ENCODE measurements at regions not wholly inside any gene's neighbourhood (a gene's known extent, or its start where the extent isn't known, plus 50 kb on each side); places are given as distances from the start of the nearest gene placed in this dataset.

DNA sequence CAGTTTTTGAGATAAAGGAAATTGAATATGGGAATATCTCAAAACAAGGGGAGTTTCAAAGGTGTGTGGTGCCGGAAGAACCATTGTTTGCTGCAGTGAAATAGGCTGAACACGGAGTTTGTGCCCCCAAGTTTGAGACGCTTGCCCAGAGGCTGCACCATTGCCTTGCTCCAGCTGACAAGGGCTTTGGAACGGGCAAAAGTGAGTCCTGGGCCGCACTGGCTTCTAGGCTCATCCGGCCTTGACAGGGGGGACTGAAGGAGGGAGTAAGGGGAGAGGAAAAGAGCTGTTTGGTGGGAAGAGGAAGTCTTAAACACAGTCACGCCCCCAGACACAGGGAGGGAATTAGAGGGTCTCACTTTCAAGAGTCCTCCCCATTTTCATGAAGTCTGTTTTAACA lies 269.9 kb downstream of the FAM43A start:
- H3K4me3 ChIP-seq, result no peak overlapping the region
- DNase-seq (ENCODE audit: low read depth in 1 of 2, low spot score in 1 of 2) (no peak), ATAC-seq (no peak), FAIRE-seq (no peak)
- 54% methylated on average over 7 of the region's 7 CpGs for WGBS (ENCODE audit: missing lambda C conversion rate)
- POLR2A ChIA-PET, result no interaction called here
- CTCF ChIA-PET, result interaction anchor here (1.0 kb wide), 1 partner anchor 273 kb away, joined by 4 read pairs; no protein-coding TSS in a partner anchor
- no peaks in the 10 kb centered on the region for H3K4me1 ChIP-seq
- no peaks in the 10 kb centered on the region for H3K9me3 ChIP-seq
- no peak for TF ChIP-seq RARB (CRISPR knock-in tag; IDR thresholded peaks at IDR 0.05)
- no peak for TF ChIP-seq NFE2L2 (conservative IDR thresholded peaks at IDR 0.05; ENCODE audit: low read length)
- H3K27ac ChIP-seq, result no peak overlapping the region
- no peak overlapping the region for H3K4me2 ChIP-seq

DNA sequence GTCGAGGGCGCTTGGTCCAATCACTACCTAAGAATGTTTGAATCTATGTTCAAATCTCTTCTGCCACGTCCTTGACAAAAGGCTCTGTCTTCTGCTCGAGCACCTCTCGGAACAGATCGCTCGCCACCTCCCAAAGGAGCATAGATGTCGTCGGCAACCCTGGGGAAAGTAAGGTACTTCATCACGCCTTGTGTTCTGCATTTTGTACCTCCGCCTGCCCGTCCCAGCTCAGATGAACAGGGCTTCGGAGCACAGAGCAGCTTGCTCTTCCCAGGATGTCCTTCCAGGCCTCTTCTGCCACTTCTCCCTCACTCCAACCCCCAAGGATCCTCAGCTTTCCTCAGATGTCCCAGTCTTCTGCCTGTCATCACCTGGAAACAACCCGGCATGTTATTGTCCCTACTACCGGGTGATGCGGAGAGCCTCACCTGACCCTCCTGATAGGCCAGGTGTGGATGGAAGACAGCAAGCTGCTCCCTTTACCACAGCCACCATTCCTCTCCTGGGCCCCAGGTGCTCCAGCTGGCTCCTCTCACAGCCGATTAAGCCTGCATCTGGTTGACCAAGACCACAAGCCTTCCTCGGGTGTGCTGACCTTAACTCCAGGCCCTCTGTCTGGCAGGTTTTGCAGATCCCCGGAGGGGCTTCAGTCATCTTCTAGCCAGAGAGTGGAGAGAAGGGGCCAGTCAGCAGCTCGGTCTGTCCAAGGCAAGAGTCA lies 270.5 kb downstream of the FAM43A start:
- Histone ChIP-seq H3K9me3 (no peaks in the 10 kb centered on the region), H3K4me1 (no peaks in the 10 kb centered on the region), H3K4me2 (no peak overlapping the region), H3K4me3 (no peak overlapping the region), H3K27ac (no peak overlapping the region)
- TF ChIP-seq PHF8 (IDR thresholded peaks at IDR 0.05; ENCODE audit: borderline replicate concordance, low read depth), result no peak
- TF ChIP-seq RARB (CRISPR knock-in tag; IDR thresholded peaks at IDR 0.05), result no peak
- no peak for TF ChIP-seq SMC3 (IDR thresholded peaks at IDR 0.05)
- TF ChIP-seq RFX5 (IDR thresholded peaks at IDR 0.05), result no peak
- POLR2A ChIA-PET, result no interaction called here
- 72% methylated on average over 19 of the region's 20 CpGs for WGBS (ENCODE audit: missing lambda C conversion rate)
- ATAC-seq (no peak), DNase-seq (ENCODE audit: low read depth in 1 of 2, low spot score in 1 of 2) (no peak), FAIRE-seq (no peak)
- CTCF ChIA-PET, result interaction anchor here (0.9 to 1.4 kb wide), 3 partner anchors 53 to 274 kb away, joined by 3 to 4 read pairs (median 3); no protein-coding TSS in a partner anchor

- WGBS (ENCODE audit: missing lambda C conversion rate), result 85% methylated on average over 17 of the region's 17 CpGs
- Histone ChIP-seq H3K9me3 (no peaks in the 10 kb centered on the region), H3K4me1 (no peaks in the 10 kb centered on the region), H3K4me3 (no peak overlapping the region), H3K4me2 (no peak overlapping the region), H3K27ac (no peak overlapping the region)
- ATAC-seq, result no peak
- ChIA-PET CTCF (interaction anchor here (0.9 to 1.4 kb wide), 2 partner anchors 52 to 274 kb away, joined by 3 read pairs; no protein-coding TSS in a partner anchor), POLR2A (no interaction called here)
- no peak for FAIRE-seq
- TF ChIP-seq EHMT2 (IDR thresholded peaks at IDR 0.05; ENCODE audit: low read depth) (no peak), ZFP36 (IDR thresholded peaks at IDR 0.05; ENCODE audit: borderline replicate concordance, partially characterized antibody) (no peak), REST (IDR thresholded peaks at IDR 0.05) (no peak), SREBF2 (IDR thresholded peaks at IDR 0.05) (no peak), CHD4 (IDR thresholded peaks at IDR 0.05; ENCODE audit: borderline replicate concordance) (no peak), NPAS2 (CRISPR knock-in tag; IDR thresholded peaks at IDR 0.05; ENCODE audit: borderline replicate concordance) (no peak), SMC3 (IDR thresholded peaks at IDR 0.05) (no peak)
- no peak for DNase-seq (ENCODE audit: low read depth in 1 of 2, low spot score in 1 of 2)
These were observed 271.2 kb downstream of the FAM43A start for GRCh38 chr3:194956697-194957396.

GRCh38 chr3:194957743-194958240 lies 272.1 kb downstream of the FAM43A start:
- POLR2A ChIA-PET, result no interaction called here

More at GRCh38 chr3:194957743-194958240, 272.1 kb downstream of the FAM43A start:
- Histone ChIP-seq H3K4me1 (no peaks in the 10 kb centered on the region), H3K4me3 (no peak overlapping the region), H3K9me3 (no peaks in the 10 kb centered on the region), H3K27ac (no peak overlapping the region), H3K4me2 (no peak overlapping the region)
- DNase-seq (ENCODE audit: low read depth in 1 of 2, low spot score in 1 of 2) (no peak), FAIRE-seq (no peak), ATAC-seq (no peak)
- CTCF ChIA-PET, result no interaction called here
- WGBS (ENCODE audit: missing lambda C conversion rate), result 54% methylated on average over 7 of the region's 7 CpGs
- TF ChIP-seq RFX5 (IDR thresholded peaks at IDR 0.05), result no peak
- TF ChIP-seq USF2 (IDR thresholded peaks at IDR 0.05), result no peak
- TF ChIP-seq JUNB (IDR thresholded peaks at IDR 0.05), result no peak
- no peak for TF ChIP-seq ESRRA (IDR thresholded peaks at IDR 0.05; ENCODE audit: borderline replicate concordance, low read length)
- no peak for TF ChIP-seq CHD4 (IDR thresholded peaks at IDR 0.05; ENCODE audit: borderline replicate concordance)
- TF ChIP-seq NFE2L2 (conservative IDR thresholded peaks at IDR 0.05; ENCODE audit: low read length), result no peak
- TF ChIP-seq TP53 (CRISPR knock-in tag; IDR thresholded peaks at IDR 0.05), result no peak
- TF ChIP-seq HDAC2 (IDR thresholded peaks at IDR 0.05), result no peak
- TF ChIP-seq CBX2 (IDR thresholded peaks at IDR 0.05; ENCODE audit: borderline replicate concordance, low read depth), result no peak
- no peak for TF ChIP-seq POLR2A (IDR thresholded peaks at IDR 0.05; ENCODE audit: low read length)
- no peak for TF ChIP-seq TFCP2L1 (CRISPR knock-in tag; IDR thresholded peaks at IDR 0.05)
- TF ChIP-seq EHF (CRISPR knock-in tag; IDR thresholded peaks at IDR 0.05), result no peak

Data from A549 (cell line).